PC-9 (cell line): ENCODE measurements at regions not wholly inside any gene's neighbourhood (a gene's known extent, or its start where the extent isn't known, plus 50 kb on each side); places are given as distances from the start of the nearest gene placed in this dataset.
"Not testable (repeated sequence)": the region's sequence is repeated elsewhere in the genome, so short reads cannot be mapped to it uniquely, and the experiment has no call there.

ENCODE experiments used
- EZH2 ChIP-seq: fragments of 200-600 bp; sonication (generic); IDR thresholded peaks from 2 replicates; pipeline ENCODE4 v1.8.0; 2017; ENCODE audit warnings: antibody characterized with exemption, low read depth
- TF ChIP-seq, protein P1 (sequence below): fragments of 200-600 bp; sonication (generic); conservative IDR thresholded peaks from 2 replicates; pipeline ENCODE4 v1.6.1; 2017; ENCODE audit warnings: mixed run types, antibody characterized with exemption, mild to moderate bottlenecking, moderate library complexity

DNA sequence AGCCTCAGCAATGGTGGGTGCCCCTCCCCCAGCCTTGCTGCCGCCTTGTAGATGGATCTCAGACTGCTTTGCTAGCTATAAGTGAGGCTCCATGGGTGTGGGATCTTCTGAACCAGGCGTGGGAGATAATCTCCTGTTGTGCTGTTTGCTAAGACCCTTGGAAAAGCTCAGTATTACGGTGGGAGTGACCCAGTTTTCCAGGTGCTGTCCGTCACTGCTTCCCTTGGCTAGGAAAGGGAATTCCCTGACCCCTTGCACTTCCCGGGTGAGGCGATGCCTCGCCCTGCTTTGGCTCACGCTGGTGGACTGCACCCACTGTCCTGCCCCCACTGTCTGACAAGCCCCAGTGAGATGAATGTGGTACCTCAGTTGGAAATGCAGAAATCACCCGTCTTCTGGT, 411.2 kb downstream of the RAB38 start:
- TF ChIP-seq, protein P1, sequence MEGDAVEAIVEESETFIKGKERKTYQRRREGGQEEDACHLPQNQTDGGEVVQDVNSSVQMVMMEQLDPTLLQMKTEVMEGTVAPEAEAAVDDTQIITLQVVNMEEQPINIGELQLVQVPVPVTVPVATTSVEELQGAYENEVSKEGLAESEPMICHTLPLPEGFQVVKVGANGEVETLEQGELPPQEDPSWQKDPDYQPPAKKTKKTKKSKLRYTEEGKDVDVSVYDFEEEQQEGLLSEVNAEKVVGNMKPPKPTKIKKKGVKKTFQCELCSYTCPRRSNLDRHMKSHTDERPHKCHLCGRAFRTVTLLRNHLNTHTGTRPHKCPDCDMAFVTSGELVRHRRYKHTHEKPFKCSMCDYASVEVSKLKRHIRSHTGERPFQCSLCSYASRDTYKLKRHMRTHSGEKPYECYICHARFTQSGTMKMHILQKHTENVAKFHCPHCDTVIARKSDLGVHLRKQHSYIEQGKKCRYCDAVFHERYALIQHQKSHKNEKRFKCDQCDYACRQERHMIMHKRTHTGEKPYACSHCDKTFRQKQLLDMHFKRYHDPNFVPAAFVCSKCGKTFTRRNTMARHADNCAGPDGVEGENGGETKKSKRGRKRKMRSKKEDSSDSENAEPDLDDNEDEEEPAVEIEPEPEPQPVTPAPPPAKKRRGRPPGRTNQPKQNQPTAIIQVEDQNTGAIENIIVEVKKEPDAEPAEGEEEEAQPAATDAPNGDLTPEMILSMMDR, result not testable (repeated sequence)
- not testable (repeated sequence) for TF ChIP-seq EZH2
